IMR-90 (cell line): ENCODE measurements at regions not wholly inside any gene's neighbourhood (a gene's known extent, or its start where the extent isn't known, plus 50 kb on each side); places are given as distances from the start of the nearest gene placed in this dataset.

Source experiments
- ATAC-seq: fragments of 200-7000 bp; cut with Tn5 transposase; 2 replicates; pipeline ENCODE4 v1.9.1; 2020; ENCODE audit warnings: low read depth, mild to moderate bottlenecking, moderate library complexity
- BruUV-seq: library from RNA; stranded (reverse); fragments of 400-500 nt; replicated peaks from 2 replicates; lab custom pipeline; 2021; lab: Mats Ljungman, UMichigan
- CTCF ChIA-PET: fragments of 300-600 bp; formaldehyde crosslinking; extraction: SDS; loops from one replicate; lab custom pipeline; 2021; ENCODE audit warnings: antibody characterized with exemption; lab: Yijun Ruan, JAX
- POLR2A ChIA-PET: fragments of 300-600 bp; sonication (Branson Sonifier 250); formaldehyde crosslinking; loops from one replicate; lab custom pipeline; 2022; ENCODE audit warnings: antibody characterized with exemption; ENCODE audit not compliant: unreplicated experiment; lab: Charles Lee
- DNase-seq: peaks from one replicate; pipeline ENCODE4 v3.0.0; 2013
- H2AFZ ChIP-seq: replicated peaks from 2 replicates; pipeline ENCODE3; 2013; ENCODE audit warnings: low read length, mild to moderate bottlenecking; ENCODE audit not compliant: poor library complexity
- H2AK5ac ChIP-seq: 2 replicates; pipeline ENCODE4 v1.6.1; 2013; ENCODE audit warnings: low read depth, low read length, inconsistent platforms
- H2AK9ac ChIP-seq: replicated peaks from 2 replicates; pipeline ENCODE3; 2013; ENCODE audit warnings: mild to moderate bottlenecking, low read depth, low read length, moderate library complexity; ENCODE audit not compliant: poor library complexity
- H2BK120ac ChIP-seq: 2 replicates; pipeline ENCODE4 v1.6.1; 2013; ENCODE audit warnings: low read depth, low read length, inconsistent platforms
- H2BK15ac ChIP-seq: 3 replicates; pipeline ENCODE4 v1.6.1; 2013; ENCODE audit warnings: low read depth, low read length, inconsistent platforms
- H2BK20ac ChIP-seq: 2 replicates; pipeline ENCODE4 v1.6.1; 2013; ENCODE audit warnings: low read depth, mild to moderate bottlenecking, inconsistent platforms, low read length, moderate library complexity
- H2BK5ac ChIP-seq: 2 replicates; pipeline ENCODE4 v1.6.1; 2013; ENCODE audit warnings: mild to moderate bottlenecking, low read depth, low read length, inconsistent platforms; ENCODE audit not compliant: poor library complexity, severe bottlenecking
- H3K14ac ChIP-seq: replicated peaks from 2 replicates; pipeline ENCODE4 v1.6.1; 2013; ENCODE audit warnings: low read depth, low read length, inconsistent platforms
- H3K18ac ChIP-seq: 2 replicates; pipeline ENCODE4 v1.6.1; 2013; ENCODE audit warnings: low read depth, low read length, control low read depth
- H3K23ac ChIP-seq: 2 replicates; pipeline ENCODE4 v1.6.1; 2013; ENCODE audit warnings: low read depth, low read length, inconsistent platforms
- H3K27ac ChIP-seq: 2 replicates; pipeline ENCODE4 v1.5.1; 2013; ENCODE audit warnings: mild to moderate bottlenecking, control low read depth, low read length; ENCODE audit not compliant: insufficient read depth
- H3K27me3 ChIP-seq: 2 replicates; pipeline ENCODE4 v1.6.1; 2013; ENCODE audit warnings: low read length; ENCODE audit not compliant: control insufficient read depth, insufficient read depth
- H3K36me3 ChIP-seq: 2 replicates; pipeline ENCODE4 v1.6.1; 2013; ENCODE audit warnings: low read length, mixed read lengths; ENCODE audit not compliant: control insufficient read depth, insufficient read depth
- H3K4ac ChIP-seq: 2 replicates; pipeline ENCODE4 v1.6.1; 2013; ENCODE audit warnings: low read depth, low read length, inconsistent platforms
- H3K4me1 ChIP-seq: 2 replicates; pipeline ENCODE4 v1.6.1; 2013; ENCODE audit warnings: low read length, mixed read lengths; ENCODE audit not compliant: control insufficient read depth, insufficient read depth
- H3K4me2 ChIP-seq: 2 replicates; pipeline ENCODE4 v1.6.1; 2013; ENCODE audit warnings: low read depth, mild to moderate bottlenecking, control low read depth, low read length, moderate library complexity
- H3K4me3 ChIP-seq: 2 replicates; pipeline ENCODE4 v1.5.1; 2013; ENCODE audit warnings: low read depth, mild to moderate bottlenecking, control low read depth, low read length, moderate library complexity; ENCODE audit not compliant: insufficient read depth
- H3K56ac ChIP-seq: 2 replicates; pipeline ENCODE4 v1.6.1; 2013; ENCODE audit warnings: low read length, inconsistent platforms; ENCODE audit not compliant: insufficient read depth; ENCODE audit errors: extremely low read depth
- H3K79me1 ChIP-seq, 2 experiments: 2 replicates each; pipeline ENCODE4 v1.6.1; 2013; ENCODE audit warnings: low read length in 2 of 2, inconsistent platforms in 1 of 2, low read depth in 1 of 2
- H3K9ac ChIP-seq: 2 replicates; pipeline ENCODE4 v1.6.1; 2013; ENCODE audit warnings: low read depth, low read length, control low read depth
- H3K9me1 ChIP-seq: 2 replicates; pipeline ENCODE4 v1.6.1; 2013; ENCODE audit warnings: low read length, inconsistent platforms; ENCODE audit not compliant: insufficient read depth
- H3K9me3 ChIP-seq: 2 replicates; pipeline ENCODE4 v1.6.1; 2013; ENCODE audit warnings: low read length; ENCODE audit not compliant: control insufficient read depth, insufficient read depth
- H4K20me1 ChIP-seq: 2 replicates; pipeline ENCODE4 v1.6.1; 2013; ENCODE audit warnings: low read length, inconsistent platforms; ENCODE audit not compliant: insufficient read depth
- H4K5ac ChIP-seq: 2 replicates; pipeline ENCODE4 v1.6.1; 2013; ENCODE audit warnings: mild to moderate bottlenecking, low read depth, low read length, control low read depth
- H4K8ac ChIP-seq, 2 experiments: 2 replicates each; pipeline ENCODE4 v1.6.1; 2013; ENCODE audit warnings: low read depth in 2 of 2, low read length in 2 of 2, control low read depth in 1 of 2, inconsistent platforms in 1 of 2
- H4K91ac ChIP-seq: 2 replicates; pipeline ENCODE4 v1.6.1; 2013; ENCODE audit warnings: low read depth, low read length, inconsistent platforms; ENCODE audit not compliant: insufficient read depth
- BHLHE40 ChIP-seq: fragments of 150-350 bp; IDR thresholded peaks from 2 replicates; pipeline ENCODE4 v1.6.1; 2016; ENCODE audit warnings: mild to moderate bottlenecking, low read depth, low read length
- CHD1 ChIP-seq: IDR thresholded peaks from 2 replicates; pipeline ENCODE4 v1.6.1; 2012; ENCODE audit warnings: low read depth, low read length, improper control_type of control experiment
- MAFK ChIP-seq: IDR thresholded peaks from 2 replicates; pipeline ENCODE4 v1.6.1; 2012; ENCODE audit warnings: low read depth, low read length, improper control_type of control experiment
- MAZ ChIP-seq: IDR thresholded peaks from 2 replicates; pipeline ENCODE4 v1.6.1; 2012; ENCODE audit warnings: low read depth, mild to moderate bottlenecking, low read length, improper control_type of control experiment, moderate library complexity, borderline replicate concordance
- MXI1 ChIP-seq: IDR thresholded peaks from 2 replicates; pipeline ENCODE4 v1.6.1; 2012; ENCODE audit warnings: low read depth, mild to moderate bottlenecking, low read length, moderate library complexity, borderline replicate concordance
- NFE2L2 ChIP-seq: fragments of 150-350 bp; IDR thresholded peaks from 2 replicates; pipeline ENCODE4 v1.6.1; 2016; ENCODE audit warnings: low read depth, mild to moderate bottlenecking, low read length
- POLR2A ChIP-seq: IDR thresholded peaks from 2 replicates; pipeline ENCODE4 v1.6.1; 2012; ENCODE audit warnings: mild to moderate bottlenecking, low read depth, low read length
- RAD21 ChIP-seq: IDR thresholded peaks from 2 replicates; pipeline ENCODE4 v1.6.1; 2012; ENCODE audit warnings: low read length, improper control_type of control experiment
- RCOR1 ChIP-seq: IDR thresholded peaks from 2 replicates; pipeline ENCODE4 v1.6.1; 2012; ENCODE audit warnings: mild to moderate bottlenecking, low read length, improper control_type of control experiment; ENCODE audit not compliant: insufficient replicate concordance
- RFX5 ChIP-seq: IDR thresholded peaks from 2 replicates; pipeline ENCODE4 v1.8.0; 2012; ENCODE audit warnings: low read depth, mild to moderate bottlenecking, low read length, moderate library complexity
- SMC3 ChIP-seq: fragments of 150-350 bp; IDR thresholded peaks from 2 replicates; pipeline ENCODE4 v1.6.1; 2016; ENCODE audit warnings: low read depth, mild to moderate bottlenecking, antibody characterized with exemption, low read length, moderate library complexity
- WGBS, 2 experiments: methylation state at CpG; one replicate each; pipeline versions ENCODE4 v1.1.5 to v1.1.7; 2013; ENCODE audit warnings: missing lambda C conversion rate in 2 of 2; ENCODE audit not compliant: insufficient read length in 1 of 2; ENCODE audit errors: extremely low coverage in 2 of 2; 5-methylcytosine and 5-hydroxymethylcytosine counted together
- dilution Hi-C: fragments of 300-500 bp; cut with HindIII; formaldehyde crosslinking; loops from one replicate; pipeline ENCODE4 v1.14.3; 2018; ENCODE audit warnings: low sequenced_read_pairs; ENCODE audit not compliant: unreplicated experiment
- in situ Hi-C: fragments of 300-500 bp; cut with MboI; formaldehyde crosslinking; loops from 3 replicates; pipeline ENCODE4 v1.14.3; 2019; ENCODE audit warnings: low sequenced_read_pairs, inconsistent platforms, mixed read lengths
- intact Hi-C: fragments of 100-400 bp; cut with micrococcal nuclease; formaldehyde crosslinking; loops from 2 replicates; pipeline ENCODE4 v1.10.0; 2022
- TF ChIP-seq, protein P1 (sequence below): fragments of 150-350 bp; IDR thresholded peaks from 2 replicates; pipeline ENCODE4 v1.6.1; 2017; ENCODE audit warnings: mild to moderate bottlenecking, antibody characterized with exemption, low read length, low read depth
- TF ChIP-seq, protein P2 (sequence below): conservative IDR thresholded peaks from 2 replicates; pipeline ENCODE4 v1.5.1; 2012; ENCODE audit warnings: mild to moderate bottlenecking, low read depth, low read length, improper control_type of control experiment
- TF ChIP-seq, protein P3 (sequence below): fragments of 150-350 bp; IDR thresholded peaks from 2 replicates; pipeline ENCODE4 v1.6.1; 2016; ENCODE audit warnings: low read depth, mild to moderate bottlenecking, low read length, moderate library complexity, borderline replicate concordance

DNA sequence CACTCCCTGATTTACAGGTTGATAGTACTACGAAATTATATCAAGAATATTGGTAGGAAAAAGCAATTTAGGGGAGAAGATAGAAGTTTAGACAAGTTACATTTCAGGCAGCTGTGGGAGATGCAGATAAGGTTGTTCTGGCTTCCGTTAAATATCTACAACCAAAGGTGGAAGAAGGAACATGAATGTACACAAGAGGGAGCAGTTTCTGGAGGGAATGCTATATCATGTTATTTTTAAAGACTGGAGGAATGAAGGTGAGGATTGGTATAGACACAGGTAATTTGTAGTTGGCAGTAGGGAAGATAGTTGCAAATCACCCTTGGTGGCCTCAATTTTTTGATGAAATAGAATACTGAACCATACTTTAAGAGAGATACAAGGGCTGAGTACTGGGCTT lies 187.3 kb upstream of the NMUR2 start:
- H2AK5ac ChIP-seq = no peak overlapping the region
- no peaks in the 10 kb centered on the region for H4K20me1 ChIP-seq
- no peak overlapping the region for H4K91ac ChIP-seq
- H3K27ac ChIP-seq = no peak overlapping the region
- H2BK120ac ChIP-seq = no peak overlapping the region
- WGBS, 2 experiments = no CpG with 5 or more reads among the region's 2 CpGs
- H3K9me3 ChIP-seq = peaks cover 2% of the 10 kb centered on the region; the same call in 1 of the 2 replicates
- H3K14ac ChIP-seq = no peak overlapping the region
- H3K9ac ChIP-seq = no peak overlapping the region
- no peak overlapping the region for H2BK20ac ChIP-seq
- no peak overlapping the region for H3K56ac ChIP-seq
- dilution Hi-C loops = no loop called here
- no peak overlapping the region for H3K4me3 ChIP-seq
- H3K18ac ChIP-seq = no peak overlapping the region
- DNase-seq (no peak), ATAC-seq (no peak)
- no peak overlapping the region for H4K5ac ChIP-seq
- in situ Hi-C loops = no loop called here
- BruUV-seq = no TSS peak
- no peak overlapping the region for H3K23ac ChIP-seq
- H3K27me3 ChIP-seq = no peaks in the 10 kb centered on the region
- no peaks in the 10 kb centered on the region for H3K36me3 ChIP-seq
- H3K9me1 ChIP-seq = no peaks in the 10 kb centered on the region
- H3K4ac ChIP-seq = no peak overlapping the region
- no peaks in the 10 kb centered on the region for H3K4me1 ChIP-seq
- H2AFZ ChIP-seq = no peak overlapping the region
- H4K8ac ChIP-seq = no peak overlapping the region
- H3K4me2 ChIP-seq = no peak overlapping the region
- TF ChIP-seq RFX5 (no peak), BHLHE40 (no peak), RCOR1 (no peak), MXI1 (no peak), SMC3 (no peak), POLR2A (no peak), MAFK (no peak), NFE2L2 (no peak), MAZ (no peak), RAD21 (no peak), CHD1 (no peak)
- TF ChIP-seq, protein P1, sequence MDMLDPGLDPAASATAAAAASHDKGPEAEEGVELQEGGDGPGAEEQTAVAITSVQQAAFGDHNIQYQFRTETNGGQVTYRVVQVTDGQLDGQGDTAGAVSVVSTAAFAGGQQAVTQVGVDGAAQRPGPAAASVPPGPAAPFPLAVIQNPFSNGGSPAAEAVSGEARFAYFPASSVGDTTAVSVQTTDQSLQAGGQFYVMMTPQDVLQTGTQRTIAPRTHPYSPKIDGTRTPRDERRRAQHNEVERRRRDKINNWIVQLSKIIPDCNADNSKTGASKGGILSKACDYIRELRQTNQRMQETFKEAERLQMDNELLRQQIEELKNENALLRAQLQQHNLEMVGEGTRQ = no peak
- TF ChIP-seq, protein P2, sequence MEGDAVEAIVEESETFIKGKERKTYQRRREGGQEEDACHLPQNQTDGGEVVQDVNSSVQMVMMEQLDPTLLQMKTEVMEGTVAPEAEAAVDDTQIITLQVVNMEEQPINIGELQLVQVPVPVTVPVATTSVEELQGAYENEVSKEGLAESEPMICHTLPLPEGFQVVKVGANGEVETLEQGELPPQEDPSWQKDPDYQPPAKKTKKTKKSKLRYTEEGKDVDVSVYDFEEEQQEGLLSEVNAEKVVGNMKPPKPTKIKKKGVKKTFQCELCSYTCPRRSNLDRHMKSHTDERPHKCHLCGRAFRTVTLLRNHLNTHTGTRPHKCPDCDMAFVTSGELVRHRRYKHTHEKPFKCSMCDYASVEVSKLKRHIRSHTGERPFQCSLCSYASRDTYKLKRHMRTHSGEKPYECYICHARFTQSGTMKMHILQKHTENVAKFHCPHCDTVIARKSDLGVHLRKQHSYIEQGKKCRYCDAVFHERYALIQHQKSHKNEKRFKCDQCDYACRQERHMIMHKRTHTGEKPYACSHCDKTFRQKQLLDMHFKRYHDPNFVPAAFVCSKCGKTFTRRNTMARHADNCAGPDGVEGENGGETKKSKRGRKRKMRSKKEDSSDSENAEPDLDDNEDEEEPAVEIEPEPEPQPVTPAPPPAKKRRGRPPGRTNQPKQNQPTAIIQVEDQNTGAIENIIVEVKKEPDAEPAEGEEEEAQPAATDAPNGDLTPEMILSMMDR = no peak
- TF ChIP-seq, protein P3, sequence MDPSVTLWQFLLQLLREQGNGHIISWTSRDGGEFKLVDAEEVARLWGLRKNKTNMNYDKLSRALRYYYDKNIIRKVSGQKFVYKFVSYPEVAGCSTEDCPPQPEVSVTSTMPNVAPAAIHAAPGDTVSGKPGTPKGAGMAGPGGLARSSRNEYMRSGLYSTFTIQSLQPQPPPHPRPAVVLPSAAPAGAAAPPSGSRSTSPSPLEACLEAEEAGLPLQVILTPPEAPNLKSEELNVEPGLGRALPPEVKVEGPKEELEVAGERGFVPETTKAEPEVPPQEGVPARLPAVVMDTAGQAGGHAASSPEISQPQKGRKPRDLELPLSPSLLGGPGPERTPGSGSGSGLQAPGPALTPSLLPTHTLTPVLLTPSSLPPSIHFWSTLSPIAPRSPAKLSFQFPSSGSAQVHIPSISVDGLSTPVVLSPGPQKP = no peak
- H2BK5ac ChIP-seq = no peak overlapping the region
- ChIA-PET POLR2A (no interaction called here), CTCF (no interaction called here)
- H2AK9ac ChIP-seq = no peak overlapping the region
- H3K79me1 ChIP-seq = no peaks in the 10 kb centered on the region
- intact Hi-C loops = no loop called here
- no peak overlapping the region for H2BK15ac ChIP-seq
